HG02642 (cell line): ENCODE measurements at regions not wholly inside any gene's neighbourhood (a gene's known extent, or its start where the extent isn't known, plus 50 kb on each side); places are given as distances from the start of the nearest gene placed in this dataset.
"Not testable (repeated sequence)": the region's sequence is repeated elsewhere in the genome, so short reads cannot be mapped to it uniquely, and the experiment has no call there.

Source experiments
- ATAC-seq: cut with Tn5 transposase; IDR thresholded peaks from one replicate; pipeline ENCODE4 v1.9.1; 2021; ENCODE audit warnings: mild to moderate bottlenecking; ENCODE audit not compliant: unreplicated experiment, poor library complexity

- no peak for ATAC-seq
Measured at GRCh38 chr2:59871830-59872229, 681.6 kb downstream of the BCL11A start.

GRCh38 chr2:59868981-59869380 lies 684.5 kb downstream of the BCL11A start:
- no peak for ATAC-seq

- no peak for ATAC-seq
Measured at GRCh38 chr2:59866436-59866835, 687.0 kb downstream of the BCL11A start.

- ATAC-seq: no peak
Measured at GRCh38 chr2:59858540-59858939, 694.9 kb downstream of the BCL11A start.

GRCh38 chr2:59857109-59857508 lies 696.3 kb downstream of the BCL11A start:
- no peak for ATAC-seq

- no peak for ATAC-seq
Measured at GRCh38 chr2:59856391-59856790, 697.1 kb downstream of the BCL11A start.

GRCh38 chr2:59853032-59853431 lies 700.4 kb downstream of the BCL11A start:
- no peak for ATAC-seq

- ATAC-seq: no peak
Measured at GRCh38 chr2:59851836-59852475, 701.5 kb downstream of the BCL11A start.

- no peak for ATAC-seq
Measured at GRCh38 chr2:59850554-59850953, 702.9 kb downstream of the BCL11A start.

GRCh38 chr2:59833941-59834340 lies 719.5 kb downstream of the BCL11A start:
- ATAC-seq: no peak

GRCh38 chr2:59830601-59831000 lies 722.9 kb downstream of the BCL11A start:
- ATAC-seq: no peak

- no peak for ATAC-seq
Measured at GRCh38 chr2:59827677-59828076, 725.8 kb downstream of the BCL11A start.

- ATAC-seq: no peak
Measured at GRCh38 chr2:59826177-59826576, 727.3 kb downstream of the BCL11A start.

GRCh38 chr2:59824314-59824713 lies 729.1 kb downstream of the BCL11A start:
- ATAC-seq: no peak

GRCh38 chr2:59816075-59816474 lies 737.4 kb downstream of the BCL11A start:
- no peak for ATAC-seq

GRCh38 chr2:59810283-59810682 lies 743.2 kb downstream of the BCL11A start:
- not testable (repeated sequence) for ATAC-seq

- no peak for ATAC-seq
Measured at GRCh38 chr2:59806486-59806885, 747.0 kb downstream of the BCL11A start.

GRCh38 chr2:59804732-59805131 lies 748.7 kb downstream of the BCL11A start:
- ATAC-seq: no peak

GRCh38 chr2:59803586-59803985 lies 749.9 kb downstream of the BCL11A start:
- ATAC-seq: no peak

GRCh38 chr2:59798687-59799232 lies 754.7 kb downstream of the BCL11A start:
- no peak for ATAC-seq

- ATAC-seq: no peak
Measured at GRCh38 chr2:59791004-59791618, 762.3 kb downstream of the BCL11A start.
